ENCODE measurements at regions not wholly inside any gene's neighbourhood (a gene's known extent, or its start where the extent isn't known, plus 50 kb on each side); places are given as distances from the start of the nearest gene placed in this dataset.

GRCh38 chr1:239891621-239892358, 199.9 kb upstream of the FMN2 start:
- TF ChIP-seq EZH2 (IDR thresholded peaks at IDR 0.05; ENCODE audit: low read length, missing control alignments), result no peak
- no peak for TF ChIP-seq CTCF (conservative IDR thresholded peaks at IDR 0.05 in 1 of 2, IDR thresholded peaks at IDR 0.05 in 1 of 2; ENCODE audit: low read depth in 1 of 2, low read length in 2 of 2)
